Heart right ventricle (tissue), 16 donors: ENCODE measurements at regions not wholly inside any gene's neighbourhood (a gene's known extent, or its start where the extent isn't known, plus 50 kb on each side); places are given as distances from the start of the nearest gene placed in this dataset.

Source experiments
- ATAC-seq, 8 donors: fragments of 200-7000 bp; cut with Tn5 transposase; one replicate each; pipeline ENCODE4 v1.9.1; 2020; ENCODE audit warnings: mild to moderate bottlenecking in 8 of 8, moderate library complexity in 8 of 8, moderate number of reproducible peaks in 1 of 8
- DNase-seq, 2 donors: peaks; one replicate each; pipeline ENCODE4 v3.0.0-alpha.2; 2020
- H3K27ac ChIP-seq, 10 donors: fragments of 200-600 bp; sonication (generic) in 2 of 10; one replicate each; pipeline versions ENCODE4 v1.5.0 to v1.8.0; 2020 to 2022; ENCODE audit warnings: mild to moderate bottlenecking in 3 of 10
- H3K27me3 ChIP-seq, 7 donors: fragments of 200-600 bp; one replicate each; pipeline ENCODE4 v1.8.0; 2021 to 2022; ENCODE audit warnings: mild to moderate bottlenecking in 2 of 7
- H3K36me3 ChIP-seq, 9 donors: fragments of 200-600 bp; sonication (generic) in 1 of 9; one replicate each; pipeline versions ENCODE4 v1.5.0 to v1.8.0; 2020 to 2022; ENCODE audit warnings: mild to moderate bottlenecking in 2 of 9
- H3K4me1 ChIP-seq, 9 donors: fragments of 200-600 bp; sonication (generic) in 1 of 9; one replicate each; pipeline versions ENCODE4 v1.5.0 to v1.8.0; 2020 to 2022; ENCODE audit warnings: mild to moderate bottlenecking in 4 of 9
- H3K4me3 ChIP-seq, 10 donors: fragments of 200-600 bp; sonication (generic) in 2 of 10; one replicate each; pipeline versions ENCODE4 v1.5.0 to v1.8.0; 2020 to 2022; ENCODE audit warnings: mild to moderate bottlenecking in 7 of 10, moderate library complexity in 2 of 10
- H3K9me3 ChIP-seq, 11 donors: fragments of 200-600 bp in 10 of 11; sonication (generic) in 2 of 11; one replicate each; pipeline versions ENCODE4 v1.5.0 to v1.8.0; 2013 to 2022; ENCODE audit warnings: mild to moderate bottlenecking in 2 of 11, control low read depth in 1 of 11, moderate library complexity in 1 of 11
- WGBS, 2 donors: extraction: QIAGEN DNeasy Blood & Tissue Kit; methylation state at CpG; one replicate each; pipeline ENCODE4 v1.1.7; 2013; ENCODE audit warnings: inconsistent platforms in 1 of 2; 5-methylcytosine and 5-hydroxymethylcytosine counted together
- intact Hi-C, 10 donors: fragments of 100-400 bp; cut with DNase I; formaldehyde crosslinking; loops; one replicate each; pipeline versions ENCODE4 v1.11.1 to v1.14.2; 2022
- TF ChIP-seq, protein P1 (sequence below), 9 donors: fragments of 200-600 bp; sonication (generic) in 2 of 9; IDR thresholded peaks; one replicate each; pipeline versions ENCODE4 v1.5.0 to v1.8.0; 2021 to 2022; ENCODE audit warnings: antibody characterized with exemption in 9 of 9, mild to moderate bottlenecking in 5 of 9, moderate library complexity in 1 of 9
- donor health status: Arrhythmogenic right ventricular cardiomyopathy.
- donor health status: ischemic (EF 13 %, LVEDD 7.1; RV severe dilation, severe dysfunction).
- donor health status: healthy with polysubstance abuse.
- donor health status: DM: no; HTN: yes; CAD: no.
- donor health status: DM: no; HTN: no; CAD: no.
- donor health status: ischemic (EF 25% LVEDD 6.9; RV normal size, moderate dysfunction).
- donor health status: ischemic (EF 25% LVEDD 5.7; RV mildly dilated, moderate dysfunction).
- donor health status: healthy.
- donor health status: DM: yes; HTN: yes; CAD: no.
- donor health status: Ischemic cardiomyopathy.
- donor health status: ischemic (EF 35%, LVEDD 5.7; RV mildly dilated, moderate dysfunction).
- donor health status: nonischemic (EF 11% LVEDD 7.7; RV severe dilation, severe dysfunction).
- donor health status: DM: yes; HTN: yes; CAD: no.
- donor health status: PGD.
- donor health status: ischemic (EF 29% LVEDD 5.4; RV normal size, mild dysfunction).
- donor health status: nonischemic (EF 23%, LVEDD 6.1; RV moderate dilation, normal function).

DNA sequence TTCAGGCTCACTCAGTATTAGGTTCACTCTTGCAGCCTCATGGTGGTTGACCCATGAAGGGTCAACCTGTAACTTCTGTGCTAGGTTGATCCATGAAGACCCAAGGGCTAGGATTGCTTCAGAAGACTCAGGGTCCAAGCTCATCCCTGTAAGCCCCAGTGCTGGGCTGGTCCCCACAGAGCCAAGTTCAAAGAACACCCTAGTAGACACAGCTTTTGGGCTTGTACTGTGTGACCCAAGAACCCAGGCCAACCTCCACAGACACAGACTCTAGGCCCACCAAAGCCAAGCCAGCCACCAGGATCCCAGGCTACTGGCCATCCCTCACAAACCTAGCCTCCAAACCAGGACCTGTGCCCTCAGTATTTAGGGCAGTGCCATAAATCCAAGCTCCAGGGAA lies 1020.6 kb downstream of the SLC16A7 start:
- ATAC-seq = no peak
- H3K4me1 ChIP-seq = no peaks in the 10 kb centered on the region
- no peaks in the 10 kb centered on the region for H3K36me3 ChIP-seq
- intact Hi-C loops = no loop called here
- H3K27me3 ChIP-seq = no peaks in the 10 kb centered on the region
- no peak overlapping the region for H3K4me3 ChIP-seq
- H3K27ac ChIP-seq = no peak overlapping the region
- no peak for DNase-seq
- H3K9me3 ChIP-seq = peaks cover 0 to 73% (median 8%) of the 10 kb centered on the region in 11 donors
- TF ChIP-seq, protein P1, sequence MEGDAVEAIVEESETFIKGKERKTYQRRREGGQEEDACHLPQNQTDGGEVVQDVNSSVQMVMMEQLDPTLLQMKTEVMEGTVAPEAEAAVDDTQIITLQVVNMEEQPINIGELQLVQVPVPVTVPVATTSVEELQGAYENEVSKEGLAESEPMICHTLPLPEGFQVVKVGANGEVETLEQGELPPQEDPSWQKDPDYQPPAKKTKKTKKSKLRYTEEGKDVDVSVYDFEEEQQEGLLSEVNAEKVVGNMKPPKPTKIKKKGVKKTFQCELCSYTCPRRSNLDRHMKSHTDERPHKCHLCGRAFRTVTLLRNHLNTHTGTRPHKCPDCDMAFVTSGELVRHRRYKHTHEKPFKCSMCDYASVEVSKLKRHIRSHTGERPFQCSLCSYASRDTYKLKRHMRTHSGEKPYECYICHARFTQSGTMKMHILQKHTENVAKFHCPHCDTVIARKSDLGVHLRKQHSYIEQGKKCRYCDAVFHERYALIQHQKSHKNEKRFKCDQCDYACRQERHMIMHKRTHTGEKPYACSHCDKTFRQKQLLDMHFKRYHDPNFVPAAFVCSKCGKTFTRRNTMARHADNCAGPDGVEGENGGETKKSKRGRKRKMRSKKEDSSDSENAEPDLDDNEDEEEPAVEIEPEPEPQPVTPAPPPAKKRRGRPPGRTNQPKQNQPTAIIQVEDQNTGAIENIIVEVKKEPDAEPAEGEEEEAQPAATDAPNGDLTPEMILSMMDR (IDR thresholded peaks at IDR 0.05) = no peak

GRCh38 chr12:60630796-60631195 lies 1035.0 kb downstream of the SLC16A7 start:
- TF ChIP-seq, protein P1 (IDR thresholded peaks at IDR 0.05) = no peak
- intact Hi-C loops = loop anchor here in 1 of 10 donors (5.0 kb wide), 1 partner anchor 102 kb away; no protein-coding TSS in a partner anchor
- Histone ChIP-seq H3K27ac (no peak overlapping the region), H3K4me3 (no peak overlapping the region), H3K27me3 (no peaks in the 10 kb centered on the region), H3K4me1 (no peaks in the 10 kb centered on the region), H3K36me3 (no peaks in the 10 kb centered on the region), H3K9me3 (peaks cover 0 to 5% (median 0%) of the 10 kb centered on the region in 11 donors)
- ATAC-seq (no peak), DNase-seq (no peak)
- 51 to 70% methylated on average over 1 of the region's 1 CpG for WGBS, 2 donors

DNA sequence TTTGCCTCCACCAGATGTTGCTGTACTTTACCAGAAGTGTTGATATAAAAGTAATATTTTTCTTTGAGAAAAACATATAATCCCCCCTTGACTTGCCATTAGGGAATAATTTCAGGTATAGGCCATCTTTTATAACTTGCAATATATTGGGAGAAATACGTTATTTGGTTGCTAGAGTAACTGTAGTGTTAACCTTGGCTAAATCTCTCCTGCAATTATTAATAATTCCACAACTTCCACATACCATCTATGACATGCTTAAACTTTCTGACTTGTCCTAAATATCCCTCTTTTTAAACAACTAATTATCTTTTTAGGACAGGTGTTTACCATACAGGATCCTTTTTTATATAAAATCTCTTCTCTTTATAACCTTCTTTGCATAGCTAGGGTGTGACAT lies 1048.2 kb downstream of the SLC16A7 start:
- Histone ChIP-seq H3K9me3 (peaks cover 0 to 47% (median 0%) of the 10 kb centered on the region in 11 donors), H3K4me3 (no peak overlapping the region), H3K36me3 (no peaks in the 10 kb centered on the region), H3K27ac (no peak overlapping the region), H3K27me3 (no peaks in the 10 kb centered on the region), H3K4me1 (no peaks in the 10 kb centered on the region)
- WGBS, 2 donors = 52 to 55% methylated on average over 1 of the region's 1 CpG
- intact Hi-C loops = no loop called here
- ATAC-seq = no peak
- no peak for DNase-seq
- TF ChIP-seq, protein P1 (IDR thresholded peaks at IDR 0.05) = no peak

- Histone ChIP-seq H3K36me3 (no peaks in the 10 kb centered on the region), H3K27ac (no peak overlapping the region), H3K27me3 (no peaks in the 10 kb centered on the region), H3K9me3 (peaks cover 0 to 43% (median 0%) of the 10 kb centered on the region in 11 donors), H3K4me1 (no peaks in the 10 kb centered on the region), H3K4me3 (no peak overlapping the region)
- DNase-seq = no peak
- no peak for ATAC-seq
- WGBS, 2 donors = 58 to 77% methylated on average over 5 of the region's 5 CpGs
- intact Hi-C loops = loop anchor here in 1 of 10 donors (10.0 kb wide), 1 partner anchor 422 kb away; no protein-coding TSS in a partner anchor
- TF ChIP-seq, protein P1 (IDR thresholded peaks at IDR 0.05) = no peak
These were observed 1071.1 kb downstream of the SLC16A7 start for GRCh38 chr12:60666895-60667294.
